ENCODE measurements at regions not wholly inside any gene's neighbourhood (a gene's known extent, or its start where the extent isn't known, plus 50 kb on each side); places are given as distances from the start of the nearest gene placed in this dataset.

GRCh38 chr3:88926221-88926620 lies 181.2 kb upstream of the EPHA3 start:
- Histone ChIP-seq H3K9ac (replicated peaks in 1 of 4; ENCODE audit: extremely low read depth in 1 of 4, low read depth in 3 of 4, low read length in 3 of 4) (no peak overlapping the region), H3K79me1 (ENCODE audit: low read depth, low read length) (no peaks in the 10 kb centered on the region), H3K79me2 (ENCODE audit: control insufficient read depth in 1 of 2, insufficient read depth in 2 of 2, low read length in 2 of 2) (no peaks in the 10 kb centered on the region), H3K14ac (ENCODE audit: insufficient read length) (no peak overlapping the region), H3K27me3 (replicated peaks in 1 of 4; ENCODE audit: control insufficient read depth in 3 of 4, extremely low read depth in 1 of 4, insufficient read depth in 3 of 4, low read length in 3 of 4) (no peaks in the 10 kb centered on the region), H2AK5ac (ENCODE audit: low read depth, low read length) (no peak overlapping the region), H2BK12ac (ENCODE audit: low read depth, low read length) (no peak overlapping the region), H3K56ac (replicated peaks; ENCODE audit: insufficient read length, low read depth, low read length) (no peak overlapping the region), H3K18ac (ENCODE audit: extremely low read depth, low read length) (no peak overlapping the region), H3K4ac (replicated peaks; ENCODE audit: insufficient read length, low read depth, low read length) (no peak overlapping the region), H3K9me3 (ENCODE audit: insufficient read depth in 2 of 2, low read depth in 1 of 2, low read length in 1 of 2) (no peaks in the 10 kb centered on the region), H2AFZ (ENCODE audit: low read length) (no peak overlapping the region), H3K27ac (ENCODE audit: low read depth, low read length) (no peak overlapping the region), H2BK20ac (ENCODE audit: low read length) (no peak overlapping the region), H3K23me2 (ENCODE audit: low read depth, low read length) (no peaks in the 10 kb centered on the region), H4K5ac (ENCODE audit: insufficient read length, low read depth, low read length) (no peak overlapping the region), H4K91ac (replicated peaks; ENCODE audit: insufficient read length, low read length) (no peak overlapping the region), H2BK15ac (ENCODE audit: low read length) (no peak overlapping the region), H3K36me3 (ENCODE audit: control insufficient read depth in 2 of 4, insufficient read depth in 4 of 4, low read length in 3 of 4) (no peaks in the 10 kb centered on the region), H4K20me1 (replicated peaks in 1 of 2; ENCODE audit: control insufficient read depth in 1 of 2, insufficient read depth in 2 of 2, low read length in 2 of 2) (no peaks in the 10 kb centered on the region), H4K8ac (ENCODE audit: extremely low read depth, insufficient read depth, low read length) (no peak overlapping the region), H3K23ac (ENCODE audit: insufficient read length) (no peak overlapping the region), H2BK120ac (replicated peaks; ENCODE audit: low read depth, low read length) (no peak overlapping the region), H3K4me1 (replicated peaks in 1 of 4; ENCODE audit: control insufficient read depth in 3 of 4, insufficient read depth in 4 of 4, low read length in 3 of 4) (no peaks in the 10 kb centered on the region), H3K4me2 (ENCODE audit: insufficient read depth in 1 of 2, low read depth in 2 of 2, low read length in 2 of 2) (no peak overlapping the region), H2BK5ac (ENCODE audit: low read depth, low read length) (no peak overlapping the region), H3K4me3 (ENCODE audit: extremely low read depth in 1 of 4, insufficient read depth in 2 of 4, low read depth in 3 of 4, low read length in 4 of 4) (no peak overlapping the region)
- FAIRE-seq (no peak), DNase-seq (ENCODE audit: low read depth in 1 of 2, low spot score in 2 of 2) (no peak)
- CTCF ChIA-PET (ENCODE audit: partially characterized antibody) = no interaction called here
- POLR2A ChIA-PET (ENCODE audit: partially characterized antibody) = no interaction called here
- TF ChIP-seq SRF (IDR thresholded peaks at IDR 0.05; ENCODE audit: low read depth, low read length) (no peak), EP300 (IDR thresholded peaks at IDR 0.05; ENCODE audit: borderline replicate concordance in 1 of 2, low read depth in 2 of 2, low read length in 2 of 2) (no peak), GTF2F1 (IDR thresholded peaks at IDR 0.05; ENCODE audit: borderline replicate concordance, low read depth, low read length) (no peak), BCL11A (IDR thresholded peaks at IDR 0.05; ENCODE audit: low read depth in 2 of 2, low read length in 2 of 2) (no peak), TBP (IDR thresholded peaks at IDR 0.05; ENCODE audit: low read depth, low read length) (no peak), RBBP5 (IDR thresholded peaks at IDR 0.05; ENCODE audit: borderline replicate concordance, low read depth, low read length) (no peak), TAF1 (IDR thresholded peaks at IDR 0.05; ENCODE audit: low read depth, low read length) (no peak), GABPA (IDR thresholded peaks at IDR 0.05; ENCODE audit: borderline replicate concordance, insufficient read depth, low read length) (no peak), ATF2 (IDR thresholded peaks at IDR 0.05; ENCODE audit: low read length) (no peak), POLR2A (IDR thresholded peaks at IDR 0.05; ENCODE audit: control extremely low read depth in 1 of 2, low read depth in 2 of 2, low read length in 2 of 2) (no peak), USF2 (IDR thresholded peaks at IDR 0.05; ENCODE audit: low read length) (no peak)

All from H1 (cell line).